ENCODE measurements at regions not wholly inside any gene's neighbourhood (a gene's known extent, or its start where the extent isn't known, plus 50 kb on each side); places are given as distances from the start of the nearest gene placed in this dataset.

DNA sequence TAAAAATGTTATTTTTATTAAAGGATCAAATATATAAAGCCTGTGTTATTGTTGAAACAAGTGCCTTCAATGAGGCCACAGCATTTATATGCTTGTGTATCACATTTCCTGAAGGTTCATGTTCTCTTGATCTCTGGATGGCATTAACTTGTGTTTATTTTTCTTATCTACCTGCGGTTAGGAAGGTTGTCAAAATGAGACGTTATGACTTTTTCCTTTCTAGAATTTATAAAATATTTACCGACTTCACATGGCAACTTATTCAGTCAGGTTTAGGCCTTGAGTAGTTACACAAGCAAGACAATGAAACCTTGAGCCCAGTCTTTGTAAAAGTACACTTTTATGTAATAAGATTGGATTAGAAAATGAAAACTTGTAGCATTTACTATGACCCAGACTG is 196.4 kb upstream of the ACVR2A start:
- Histone ChIP-seq H3K36me3 (no peaks in the 10 kb centered on the region), H3K4me3 (no peak overlapping the region), H3K9me3 (no peaks in the 10 kb centered on the region), H3K27ac (no peak overlapping the region), H3K4me1 (no peaks in the 10 kb centered on the region), H3K27me3 (no peaks in the 10 kb centered on the region)
- intact Hi-C loops (cut with DNase I): no loop called here
- DNase-seq: no peak
- ATAC-seq: no peak
- TF ChIP-seq, protein P1, sequence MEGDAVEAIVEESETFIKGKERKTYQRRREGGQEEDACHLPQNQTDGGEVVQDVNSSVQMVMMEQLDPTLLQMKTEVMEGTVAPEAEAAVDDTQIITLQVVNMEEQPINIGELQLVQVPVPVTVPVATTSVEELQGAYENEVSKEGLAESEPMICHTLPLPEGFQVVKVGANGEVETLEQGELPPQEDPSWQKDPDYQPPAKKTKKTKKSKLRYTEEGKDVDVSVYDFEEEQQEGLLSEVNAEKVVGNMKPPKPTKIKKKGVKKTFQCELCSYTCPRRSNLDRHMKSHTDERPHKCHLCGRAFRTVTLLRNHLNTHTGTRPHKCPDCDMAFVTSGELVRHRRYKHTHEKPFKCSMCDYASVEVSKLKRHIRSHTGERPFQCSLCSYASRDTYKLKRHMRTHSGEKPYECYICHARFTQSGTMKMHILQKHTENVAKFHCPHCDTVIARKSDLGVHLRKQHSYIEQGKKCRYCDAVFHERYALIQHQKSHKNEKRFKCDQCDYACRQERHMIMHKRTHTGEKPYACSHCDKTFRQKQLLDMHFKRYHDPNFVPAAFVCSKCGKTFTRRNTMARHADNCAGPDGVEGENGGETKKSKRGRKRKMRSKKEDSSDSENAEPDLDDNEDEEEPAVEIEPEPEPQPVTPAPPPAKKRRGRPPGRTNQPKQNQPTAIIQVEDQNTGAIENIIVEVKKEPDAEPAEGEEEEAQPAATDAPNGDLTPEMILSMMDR (IDR thresholded peaks at IDR 0.05): no peak

DNA sequence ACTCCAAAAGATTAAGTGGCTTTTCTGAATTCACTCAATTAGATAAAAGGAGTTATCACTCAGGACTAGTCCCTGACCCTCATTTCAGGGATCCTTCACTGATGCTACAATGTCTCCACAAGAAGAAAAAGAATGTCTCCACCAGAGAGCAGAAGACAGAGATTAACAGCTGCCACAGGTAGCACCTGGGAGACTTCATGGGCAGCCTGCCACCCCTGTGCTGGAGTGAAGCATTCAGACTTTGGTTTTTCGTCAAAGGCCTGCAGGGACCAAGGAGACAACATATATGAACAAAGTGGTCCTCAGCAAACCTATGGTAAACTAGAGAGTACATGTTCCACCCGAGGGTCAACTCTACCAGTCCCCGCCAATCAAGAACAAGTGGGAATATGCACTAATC is 197.0 kb upstream of the ACVR2A start:
- no peaks in the 10 kb centered on the region for H3K27me3 ChIP-seq
- no peaks in the 10 kb centered on the region for H3K36me3 ChIP-seq
- ATAC-seq (no peak), DNase-seq (no peak)
- TF ChIP-seq, protein P1 (IDR thresholded peaks at IDR 0.05): no peak
- H3K4me3 ChIP-seq: no peak overlapping the region
- no peak overlapping the region for H3K27ac ChIP-seq
- intact Hi-C loops (cut with DNase I): no loop called here
- no peaks in the 10 kb centered on the region for H3K9me3 ChIP-seq
- H3K4me1 ChIP-seq: no peaks in the 10 kb centered on the region

DNA sequence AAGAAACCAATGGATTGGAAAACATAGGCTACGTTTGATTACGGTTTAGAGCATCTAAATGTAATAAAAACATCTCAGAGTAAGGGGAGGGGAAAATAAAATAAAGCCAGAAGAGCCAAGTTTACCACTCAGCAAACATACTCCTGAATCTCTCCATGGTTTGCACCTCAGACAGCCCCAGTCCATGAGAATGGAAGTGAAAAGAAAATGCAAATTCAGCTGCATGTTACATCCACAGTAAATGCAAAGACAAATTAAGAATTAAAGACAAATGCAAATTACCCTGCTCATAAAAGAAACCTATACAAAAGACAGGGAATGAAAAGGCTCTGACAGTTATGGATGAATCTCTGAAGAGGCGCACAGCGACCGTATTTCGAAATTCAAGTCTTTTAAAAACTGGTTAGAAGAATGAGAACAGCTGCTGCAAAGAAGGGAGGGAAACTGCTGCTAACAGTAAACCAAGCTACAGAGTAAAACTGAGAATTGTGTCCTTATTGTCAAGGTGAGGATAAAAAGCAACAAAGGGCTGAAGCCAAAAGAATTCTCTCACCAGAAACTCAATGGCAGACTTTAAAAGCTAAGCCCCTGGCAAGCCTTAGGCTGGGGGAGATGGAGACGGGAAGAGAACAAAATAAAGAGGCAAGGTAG is 197.9 kb upstream of the ACVR2A start:
- no peak overlapping the region for H3K27ac ChIP-seq
- ATAC-seq: no peak
- H3K36me3 ChIP-seq: no peaks in the 10 kb centered on the region
- no peaks in the 10 kb centered on the region for H3K9me3 ChIP-seq
- no peak overlapping the region for H3K4me3 ChIP-seq
- DNase-seq: no peak
- no peaks in the 10 kb centered on the region for H3K4me1 ChIP-seq
- no peaks in the 10 kb centered on the region for H3K27me3 ChIP-seq
- intact Hi-C loops (cut with DNase I): no loop called here
- TF ChIP-seq, protein P1 (IDR thresholded peaks at IDR 0.05): no peak

DNA sequence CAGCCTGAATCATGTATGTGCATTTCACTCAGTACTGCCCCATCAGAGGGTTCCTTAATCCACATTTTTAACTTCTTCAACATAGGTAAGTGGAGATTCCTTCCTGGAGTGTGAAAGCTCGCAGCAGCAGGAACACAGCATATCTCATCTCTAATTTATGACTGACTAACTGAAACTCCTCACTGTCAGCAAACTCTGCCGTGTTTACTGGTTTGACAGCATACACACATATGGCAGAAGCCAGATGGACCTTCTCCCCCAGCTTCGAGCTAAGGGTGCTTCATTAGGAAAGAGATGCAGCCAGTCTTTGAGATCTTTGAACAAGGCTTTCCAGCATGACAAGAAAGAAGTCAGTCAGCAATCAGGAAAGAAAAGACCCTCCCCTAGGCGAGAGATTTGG is 200.3 kb upstream of the ACVR2A start:
- no peaks in the 10 kb centered on the region for H3K4me1 ChIP-seq
- DNase-seq (no peak), ATAC-seq (no peak)
- H3K4me3 ChIP-seq: no peak overlapping the region
- no peaks in the 10 kb centered on the region for H3K9me3 ChIP-seq
- no peaks in the 10 kb centered on the region for H3K36me3 ChIP-seq
- intact Hi-C loops (cut with DNase I): no loop called here
- H3K27ac ChIP-seq: no peak overlapping the region
- TF ChIP-seq, protein P1 (IDR thresholded peaks at IDR 0.05): no peak
- no peaks in the 10 kb centered on the region for H3K27me3 ChIP-seq

DNA sequence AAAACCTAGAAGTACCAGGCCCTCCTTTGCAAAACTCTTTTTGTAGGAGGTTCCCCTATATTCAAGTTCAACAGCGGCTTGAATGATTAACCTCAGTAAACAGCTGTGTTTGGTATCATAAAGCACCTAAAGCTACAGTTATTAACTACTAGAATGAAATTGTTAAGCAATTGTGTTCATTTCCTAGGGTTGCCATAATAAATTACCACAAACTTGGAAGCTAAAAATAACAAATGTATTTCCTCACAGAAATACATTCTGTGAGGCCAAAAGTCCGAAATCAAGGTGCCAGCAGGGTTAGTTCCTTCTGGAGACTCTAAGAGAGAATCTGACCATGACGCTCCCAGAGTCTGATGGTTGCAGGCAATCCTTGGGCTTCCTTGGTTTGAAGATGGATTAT is 202.1 kb upstream of the ACVR2A start:
- Histone ChIP-seq H3K9me3 (no peaks in the 10 kb centered on the region), H3K4me3 (no peak overlapping the region), H3K36me3 (no peaks in the 10 kb centered on the region), H3K27ac (no peak overlapping the region), H3K27me3 (no peaks in the 10 kb centered on the region), H3K4me1 (no peaks in the 10 kb centered on the region)
- TF ChIP-seq, protein P1 (IDR thresholded peaks at IDR 0.05): no peak
- intact Hi-C loops (cut with DNase I): no loop called here
- ATAC-seq (no peak), DNase-seq (no peak)

DNA sequence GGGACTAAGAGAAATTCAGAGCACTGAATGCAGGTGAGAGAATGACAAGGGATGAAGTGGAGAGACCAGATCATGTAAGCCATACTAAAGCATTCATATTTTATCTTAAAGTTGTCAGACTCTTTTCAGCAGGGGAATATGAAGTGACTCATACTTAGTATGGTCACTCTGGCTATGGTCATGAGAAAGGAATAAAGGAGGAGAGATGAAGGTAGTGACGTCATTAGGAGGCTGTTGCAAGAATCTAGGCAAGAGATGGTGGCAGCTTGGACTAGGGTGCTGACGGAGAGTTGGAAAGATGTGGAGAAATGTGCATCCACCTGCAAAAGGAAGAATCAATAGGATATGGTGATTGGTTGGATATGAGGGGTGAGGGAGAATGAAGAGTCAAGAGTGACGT is 203.2 kb upstream of the ACVR2A start:
- Histone ChIP-seq H3K4me1 (peaks cover 2% of the 10 kb centered on the region), H3K27me3 (no peaks in the 10 kb centered on the region), H3K4me3 (no peak overlapping the region), H3K9me3 (no peaks in the 10 kb centered on the region), H3K36me3 (no peaks in the 10 kb centered on the region), H3K27ac (no peak overlapping the region)
- TF ChIP-seq, protein P1 (IDR thresholded peaks at IDR 0.05): no peak
- no peak for DNase-seq
- no peak for ATAC-seq
- intact Hi-C loops (cut with DNase I): no loop called here
